ENCODE measurements at regions not wholly inside any gene's neighbourhood (a gene's known extent, or its start where the extent isn't known, plus 50 kb on each side); places are given as distances from the start of the nearest gene placed in this dataset.

DNA sequence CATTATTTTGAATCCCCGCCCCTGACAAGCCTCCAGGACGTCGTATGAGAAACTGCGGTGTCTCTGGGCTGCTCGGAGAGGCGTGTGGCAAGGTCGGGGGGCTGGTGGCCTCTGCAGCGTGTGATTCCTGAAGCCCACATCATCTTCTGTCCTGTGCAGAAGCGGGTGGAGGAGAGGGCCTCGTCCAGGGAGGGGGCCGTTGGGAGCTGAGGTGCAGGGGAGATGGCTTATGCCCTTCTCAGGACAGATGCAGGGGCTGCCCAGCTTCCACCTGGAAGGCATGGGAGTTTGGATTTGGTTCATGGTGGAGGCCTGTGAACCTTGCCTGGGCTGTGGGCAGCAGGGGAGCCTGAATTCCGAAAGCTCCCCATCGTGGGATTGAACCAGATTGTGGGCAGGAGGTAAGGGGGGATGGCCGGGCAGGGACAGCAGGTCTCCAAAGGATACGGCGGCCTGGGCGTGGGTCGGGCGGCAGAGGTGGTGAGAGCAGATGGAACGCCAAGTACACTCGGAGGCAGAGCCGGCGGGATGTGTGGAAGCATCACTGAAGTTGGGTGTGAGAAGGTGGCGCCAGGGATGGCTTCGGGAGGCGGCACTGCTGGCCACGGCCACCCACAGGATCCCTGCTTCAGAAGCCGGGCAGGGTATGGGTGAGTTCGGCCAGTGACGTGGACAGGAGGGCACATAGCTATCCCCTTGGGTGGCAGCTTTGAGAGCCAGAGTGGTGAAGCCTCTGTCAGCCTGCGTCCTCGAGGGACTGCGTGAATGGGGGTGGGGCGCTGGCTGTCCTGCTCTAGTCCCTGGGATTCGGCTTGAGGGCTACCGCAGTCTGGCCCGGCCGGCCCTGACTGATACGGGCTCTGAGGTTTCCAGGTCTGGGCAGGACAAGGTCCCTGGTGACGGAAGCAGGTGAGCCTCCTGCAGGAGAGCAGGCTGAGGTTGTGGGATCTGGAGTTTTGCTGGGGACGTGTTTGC lies 76.3 kb upstream of the ADRA2C start:
- TF ChIP-seq POLR2AphosphoS5 (IDR thresholded peaks at IDR 0.05) (no peak), POLR2A (IDR thresholded peaks at IDR 0.05) (no peak)
- TF ChIP-seq, protein P1, sequence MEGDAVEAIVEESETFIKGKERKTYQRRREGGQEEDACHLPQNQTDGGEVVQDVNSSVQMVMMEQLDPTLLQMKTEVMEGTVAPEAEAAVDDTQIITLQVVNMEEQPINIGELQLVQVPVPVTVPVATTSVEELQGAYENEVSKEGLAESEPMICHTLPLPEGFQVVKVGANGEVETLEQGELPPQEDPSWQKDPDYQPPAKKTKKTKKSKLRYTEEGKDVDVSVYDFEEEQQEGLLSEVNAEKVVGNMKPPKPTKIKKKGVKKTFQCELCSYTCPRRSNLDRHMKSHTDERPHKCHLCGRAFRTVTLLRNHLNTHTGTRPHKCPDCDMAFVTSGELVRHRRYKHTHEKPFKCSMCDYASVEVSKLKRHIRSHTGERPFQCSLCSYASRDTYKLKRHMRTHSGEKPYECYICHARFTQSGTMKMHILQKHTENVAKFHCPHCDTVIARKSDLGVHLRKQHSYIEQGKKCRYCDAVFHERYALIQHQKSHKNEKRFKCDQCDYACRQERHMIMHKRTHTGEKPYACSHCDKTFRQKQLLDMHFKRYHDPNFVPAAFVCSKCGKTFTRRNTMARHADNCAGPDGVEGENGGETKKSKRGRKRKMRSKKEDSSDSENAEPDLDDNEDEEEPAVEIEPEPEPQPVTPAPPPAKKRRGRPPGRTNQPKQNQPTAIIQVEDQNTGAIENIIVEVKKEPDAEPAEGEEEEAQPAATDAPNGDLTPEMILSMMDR (IDR thresholded peaks at IDR 0.05), result no peak

Data from sigmoid colon (tissue), 4 donors.